AG09319 (cell line): ENCODE measurements at regions not wholly inside any gene's neighbourhood (a gene's known extent, or its start where the extent isn't known, plus 50 kb on each side); places are given as distances from the start of the nearest gene placed in this dataset.
"Not testable (repeated sequence)": the region's sequence is repeated elsewhere in the genome, so short reads cannot be mapped to it uniquely, and the experiment has no call there.

Experiments
- DNase-seq: peaks from one replicate; pipeline ENCODE4 v3.0.0-alpha.2; 2010; ENCODE audit warnings: low read depth; ENCODE audit errors: extremely low read depth
- TF ChIP-seq, protein P1 (sequence below): IDR thresholded peaks from 2 replicates; pipeline ENCODE4 v1.5.1; 2011; ENCODE audit warnings: low read depth, mild to moderate bottlenecking, inconsistent platforms, low read length, moderate library complexity

DNA sequence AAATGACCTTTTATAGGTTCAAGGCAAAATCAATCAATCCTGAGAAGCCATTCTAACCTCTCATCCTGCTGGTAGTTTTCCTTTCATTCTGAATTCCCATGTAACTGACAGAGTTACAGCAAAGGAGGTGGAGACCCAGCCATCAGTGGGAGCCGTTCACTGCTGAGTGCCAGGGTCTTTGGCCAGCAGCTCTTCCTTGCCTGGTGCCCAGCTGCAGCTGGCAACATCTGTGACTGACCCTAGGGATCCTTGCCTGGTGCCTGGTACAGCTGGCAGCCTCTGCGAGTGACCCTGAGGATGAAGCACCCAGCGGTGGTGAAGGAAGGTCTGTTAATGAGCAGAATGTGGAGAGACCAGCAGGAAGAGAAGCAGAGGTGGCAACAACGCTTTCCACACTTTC, 314.6 kb downstream of the THBS2 start:
- TF ChIP-seq, protein P1, sequence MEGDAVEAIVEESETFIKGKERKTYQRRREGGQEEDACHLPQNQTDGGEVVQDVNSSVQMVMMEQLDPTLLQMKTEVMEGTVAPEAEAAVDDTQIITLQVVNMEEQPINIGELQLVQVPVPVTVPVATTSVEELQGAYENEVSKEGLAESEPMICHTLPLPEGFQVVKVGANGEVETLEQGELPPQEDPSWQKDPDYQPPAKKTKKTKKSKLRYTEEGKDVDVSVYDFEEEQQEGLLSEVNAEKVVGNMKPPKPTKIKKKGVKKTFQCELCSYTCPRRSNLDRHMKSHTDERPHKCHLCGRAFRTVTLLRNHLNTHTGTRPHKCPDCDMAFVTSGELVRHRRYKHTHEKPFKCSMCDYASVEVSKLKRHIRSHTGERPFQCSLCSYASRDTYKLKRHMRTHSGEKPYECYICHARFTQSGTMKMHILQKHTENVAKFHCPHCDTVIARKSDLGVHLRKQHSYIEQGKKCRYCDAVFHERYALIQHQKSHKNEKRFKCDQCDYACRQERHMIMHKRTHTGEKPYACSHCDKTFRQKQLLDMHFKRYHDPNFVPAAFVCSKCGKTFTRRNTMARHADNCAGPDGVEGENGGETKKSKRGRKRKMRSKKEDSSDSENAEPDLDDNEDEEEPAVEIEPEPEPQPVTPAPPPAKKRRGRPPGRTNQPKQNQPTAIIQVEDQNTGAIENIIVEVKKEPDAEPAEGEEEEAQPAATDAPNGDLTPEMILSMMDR, result no peak
- DNase-seq, result no peak

DNA sequence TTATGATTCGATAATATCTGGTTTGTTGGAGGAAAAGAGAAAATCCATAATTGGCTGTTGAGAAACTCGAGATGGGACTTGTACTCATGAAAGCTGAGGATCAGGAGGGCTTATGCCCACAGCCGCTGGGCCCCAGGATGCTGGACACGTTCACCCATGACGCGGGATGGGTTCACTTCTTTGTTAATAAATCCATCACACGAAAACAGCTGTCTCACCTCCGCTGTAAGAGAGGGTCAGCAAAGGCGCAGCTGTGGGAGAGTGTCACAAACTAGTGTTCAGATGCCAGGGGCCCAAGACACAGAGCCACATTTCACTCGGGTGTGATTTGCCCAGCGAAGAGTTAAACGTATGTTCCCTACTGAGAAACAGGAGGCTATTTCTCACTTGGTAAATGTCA, 315.1 kb downstream of the THBS2 start:
- DNase-seq, result no peak
- TF ChIP-seq, protein P1, result no peak

DNA sequence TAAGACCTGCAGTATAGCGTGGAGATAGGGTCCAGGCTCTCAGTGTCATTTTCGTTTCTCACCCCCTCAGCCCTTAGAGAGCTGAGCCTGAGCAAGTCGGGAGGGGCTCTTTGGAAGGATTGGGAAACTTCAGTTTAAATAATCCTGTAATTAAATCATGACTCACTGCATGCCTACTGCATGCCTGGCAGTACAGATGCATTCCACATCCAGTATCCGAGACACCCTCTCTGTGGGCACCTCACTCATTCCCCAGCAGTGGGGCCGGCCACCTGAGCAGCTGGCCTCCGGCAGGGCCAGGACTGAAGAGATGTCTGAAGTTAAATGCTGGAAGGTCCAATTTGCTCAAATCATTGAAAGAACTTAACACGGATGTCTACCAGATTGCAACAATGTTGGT, 316.6 kb downstream of the THBS2 start:
- no peak for DNase-seq

DNA sequence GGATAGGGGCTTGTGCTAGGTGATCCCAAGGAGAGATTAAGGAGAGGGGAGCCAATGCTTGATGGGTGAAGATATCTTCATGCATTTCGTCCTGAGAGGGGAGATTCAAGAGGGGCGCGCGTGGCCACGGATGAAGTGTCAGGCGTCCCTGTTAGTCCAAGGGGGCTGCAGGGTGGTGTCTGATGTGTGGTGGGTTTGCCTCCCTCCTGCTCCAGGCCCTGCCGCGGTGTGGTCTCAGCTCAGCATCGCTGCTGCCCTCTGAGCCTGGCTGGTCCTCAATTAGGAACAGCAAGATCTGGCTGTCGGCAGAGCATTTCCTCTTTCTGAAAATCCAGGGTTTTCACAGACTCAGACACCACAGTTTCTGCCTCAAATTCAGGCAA, 318.0 kb downstream of the THBS2 start:
- TF ChIP-seq, protein P1, result no peak
- DNase-seq, result no peak

More for the DNA sequence above, 316.6 kb downstream of the THBS2 start:
- TF ChIP-seq, protein P1, result no peak

DNA sequence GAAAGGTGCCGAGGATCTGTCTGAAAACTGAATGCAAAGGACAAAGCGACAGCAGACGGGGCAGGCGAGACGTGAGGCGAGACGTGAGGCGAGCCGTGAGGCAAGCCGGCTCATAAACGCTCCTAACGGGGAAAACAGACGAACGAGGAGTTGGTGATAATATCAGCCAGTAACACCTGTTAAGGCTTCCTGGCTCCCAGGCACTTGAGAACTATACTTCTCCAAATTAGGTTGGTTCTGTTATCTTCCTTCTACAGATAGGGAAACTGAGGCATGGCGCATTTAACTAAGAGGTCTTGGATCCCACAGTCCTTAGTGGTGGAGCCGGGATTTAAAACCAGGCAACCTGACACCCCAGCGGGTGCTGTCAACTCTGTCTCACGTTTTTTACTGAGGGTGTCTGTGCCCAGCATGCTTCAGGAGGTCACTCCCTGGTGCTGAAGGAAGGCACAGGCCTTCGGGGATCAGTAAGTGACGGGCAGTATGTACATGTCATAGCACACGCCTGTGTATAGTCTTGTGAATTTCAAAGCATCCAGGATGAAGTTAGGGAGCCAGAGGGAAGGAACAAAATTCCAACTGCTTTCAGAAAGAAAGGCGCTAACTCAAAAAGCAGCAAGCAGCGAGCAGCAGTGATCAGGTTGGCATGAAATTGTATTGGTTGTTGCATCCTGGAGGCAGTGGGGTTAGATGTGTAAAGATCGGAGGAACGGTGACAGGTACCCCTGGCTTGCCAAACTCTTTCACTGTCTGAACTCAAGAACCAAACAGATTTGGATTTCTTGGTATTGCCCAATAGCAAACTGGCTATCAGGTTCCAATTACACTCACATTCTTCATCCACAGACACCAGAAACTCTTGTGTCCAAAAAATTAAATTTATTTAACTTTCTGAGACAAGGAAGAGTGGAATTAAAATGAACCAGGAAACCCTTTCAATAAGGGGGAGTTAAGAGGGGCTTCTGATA, 318.7 kb downstream of the THBS2 start:
- TF ChIP-seq, protein P1, result no peak
- no peak for DNase-seq

DNA sequence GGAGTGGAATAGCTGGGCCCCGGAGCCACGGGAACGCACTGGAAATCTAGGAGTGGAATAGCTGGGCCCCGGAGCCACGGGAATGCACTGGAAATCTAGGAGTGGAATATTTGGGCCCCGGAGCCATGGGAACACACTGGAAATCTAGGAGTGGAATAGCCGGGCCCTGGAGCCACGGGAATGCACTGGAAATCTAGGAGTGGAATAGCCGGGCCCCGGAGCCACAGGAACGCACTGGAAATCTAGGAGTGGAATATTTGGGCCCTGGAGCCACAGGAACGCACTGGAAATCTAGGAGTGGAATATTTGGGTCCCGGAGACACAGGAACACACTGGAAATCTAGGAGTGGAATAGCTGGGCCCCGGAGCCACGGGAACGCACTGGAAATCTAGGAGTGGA, 321.5 kb downstream of the THBS2 start:
- DNase-seq, result not testable (repeated sequence)

DNA sequence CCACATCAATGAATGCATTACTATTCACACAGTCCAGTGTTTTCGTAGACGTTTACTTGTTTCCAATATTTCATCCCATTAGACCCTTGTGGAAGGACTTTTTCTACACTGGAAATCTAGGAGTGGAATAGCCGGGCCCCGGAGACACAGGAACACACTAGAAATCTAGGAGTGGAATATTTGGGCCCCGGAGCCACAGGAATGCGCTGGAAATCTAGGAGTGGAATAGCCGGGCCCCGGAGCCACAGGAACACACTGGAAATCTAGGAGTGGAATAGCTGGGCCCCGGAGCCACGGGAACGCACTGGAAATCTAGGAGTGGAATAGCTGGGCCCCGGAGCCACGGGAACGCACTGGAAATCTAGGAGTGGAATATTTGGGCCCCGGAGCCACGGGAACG, 322.6 kb downstream of the THBS2 start:
- not testable (repeated sequence) for DNase-seq

DNA sequence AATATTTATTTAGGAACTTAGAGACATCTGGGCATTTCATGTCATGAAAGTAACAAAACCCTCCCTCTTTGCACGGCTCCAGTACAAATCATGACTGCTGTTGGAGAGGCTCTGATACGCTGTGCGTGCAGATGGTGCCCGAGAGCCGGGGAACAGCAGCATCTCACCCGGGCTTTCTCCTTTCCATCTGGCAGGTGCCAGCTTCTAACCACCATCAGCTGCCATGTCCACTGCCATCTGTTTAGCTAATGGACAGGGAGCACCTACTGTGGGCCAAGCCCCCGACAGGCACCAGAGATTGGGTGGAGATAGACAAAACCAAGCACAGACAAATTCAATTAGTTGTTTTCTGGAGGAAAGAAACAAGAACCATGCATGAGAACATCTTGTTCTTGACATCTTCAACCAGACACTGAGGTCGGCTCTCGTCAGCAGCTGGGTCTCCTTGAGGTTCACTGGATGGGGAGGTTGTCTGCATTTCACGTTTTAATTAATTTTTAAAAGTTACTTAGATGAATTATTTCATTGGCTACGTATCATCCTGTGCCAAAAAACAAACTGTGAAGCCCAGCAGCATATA, 323.7 kb downstream of the THBS2 start:
- TF ChIP-seq, protein P1, result no peak
- DNase-seq, result no peak
